ENCODE measurements at regions not wholly inside any gene's neighbourhood (a gene's known extent, or its start where the extent isn't known, plus 50 kb on each side); places are given as distances from the start of the nearest gene placed in this dataset.

DNA sequence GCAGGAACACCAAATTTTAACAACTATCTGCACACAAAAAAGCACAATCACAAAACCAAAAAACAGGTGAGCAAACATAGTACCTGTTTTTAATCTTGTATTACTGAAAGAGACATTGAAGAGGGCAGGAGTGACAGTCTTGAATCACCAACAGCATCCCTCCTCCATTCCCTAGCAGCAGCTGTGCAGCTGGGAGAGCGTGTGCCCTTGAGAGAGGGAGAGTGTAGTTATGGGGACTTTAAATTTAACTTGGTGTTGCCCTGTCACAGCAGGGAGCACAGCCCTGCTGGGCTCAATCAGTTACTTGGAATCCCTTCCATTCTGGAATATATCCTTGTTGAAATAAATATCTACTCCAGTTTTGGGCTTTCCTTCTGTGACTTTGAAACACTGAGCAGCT lies 1938.7 kb upstream of the NUDT12 start:
- H3K79me2 ChIP-seq (ENCODE audit: insufficient read depth, low read length), result no peaks in the 10 kb centered on the region
- no peak for TF ChIP-seq SRF (IDR thresholded peaks at IDR 0.05; ENCODE audit: low read depth)
- TF ChIP-seq, protein P1, sequence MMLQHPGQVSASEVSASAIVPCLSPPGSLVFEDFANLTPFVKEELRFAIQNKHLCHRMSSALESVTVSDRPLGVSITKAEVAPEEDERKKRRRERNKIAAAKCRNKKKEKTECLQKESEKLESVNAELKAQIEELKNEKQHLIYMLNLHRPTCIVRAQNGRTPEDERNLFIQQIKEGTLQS (IDR thresholded peaks at IDR 0.05), result no peak
- TF ChIP-seq, protein P2, sequence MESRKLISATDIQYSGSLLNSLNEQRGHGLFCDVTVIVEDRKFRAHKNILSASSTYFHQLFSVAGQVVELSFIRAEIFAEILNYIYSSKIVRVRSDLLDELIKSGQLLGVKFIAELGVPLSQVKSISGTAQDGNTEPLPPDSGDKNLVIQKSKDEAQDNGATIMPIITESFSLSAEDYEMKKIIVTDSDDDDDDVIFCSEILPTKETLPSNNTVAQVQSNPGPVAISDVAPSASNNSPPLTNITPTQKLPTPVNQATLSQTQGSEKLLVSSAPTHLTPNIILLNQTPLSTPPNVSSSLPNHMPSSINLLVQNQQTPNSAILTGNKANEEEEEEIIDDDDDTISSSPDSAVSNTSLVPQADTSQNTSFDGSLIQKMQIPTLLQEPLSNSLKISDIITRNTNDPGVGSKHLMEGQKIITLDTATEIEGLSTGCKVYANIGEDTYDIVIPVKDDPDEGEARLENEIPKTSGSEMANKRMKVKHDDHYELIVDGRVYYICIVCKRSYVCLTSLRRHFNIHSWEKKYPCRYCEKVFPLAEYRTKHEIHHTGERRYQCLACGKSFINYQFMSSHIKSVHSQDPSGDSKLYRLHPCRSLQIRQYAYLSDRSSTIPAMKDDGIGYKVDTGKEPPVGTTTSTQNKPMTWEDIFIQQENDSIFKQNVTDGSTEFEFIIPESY (IDR thresholded peaks at IDR 0.05; ENCODE audit: extremely low read depth, insufficient replicate concordance, low read length), result no peak
- TF ChIP-seq RAD21 (IDR thresholded peaks at IDR 0.05; ENCODE audit: low read depth), result no peak
- TF ChIP-seq REST (IDR thresholded peaks at IDR 0.05; ENCODE audit: low read depth), result no peak
- no peak for TF ChIP-seq SP1 (IDR thresholded peaks at IDR 0.05; ENCODE audit: low read depth)
- no peak for TF ChIP-seq EZH2phosphoT487 (IDR thresholded peaks at IDR 0.05; ENCODE audit: borderline replicate concordance)
- no peak for TF ChIP-seq FOSL1 (IDR thresholded peaks at IDR 0.05; ENCODE audit: low read depth)
- TF ChIP-seq POLR2AphosphoS5 (IDR thresholded peaks at IDR 0.05; ENCODE audit: low read depth, low read length), result no peak
- H2AFZ ChIP-seq (ENCODE audit: low read depth, low read length, poor library complexity, severe bottlenecking), result no peak overlapping the region
- H3K27me3 ChIP-seq (ENCODE audit: insufficient read depth, low read length), result no peaks in the 10 kb centered on the region
- ChIA-PET POLR2A (no interaction called here), RAD21 (ENCODE audit: low non-redundant PET in 1 of 2, low total read pairs in 2 of 2, uncharacterized antibody in 2 of 2, unreplicated experiment in 2 of 2) (no interaction called here), CTCF (no interaction called here)
- no peak overlapping the region for H3K27ac ChIP-seq (ENCODE audit: low read depth, low read length)
- no peak overlapping the region for H3K4me3 ChIP-seq (replicated peaks in 1 of 2; ENCODE audit: low read depth in 1 of 2, low read length in 2 of 2)
- H3K9me3 ChIP-seq (ENCODE audit: control insufficient read depth in 1 of 2, insufficient read depth in 1 of 2, low read depth in 1 of 2, low read length in 2 of 2), result no peaks in the 10 kb centered on the region
- ATAC-seq (no peak), DNase-seq (ENCODE audit: low read depth, low spot score) (no peak)
- H4K20me1 ChIP-seq (ENCODE audit: insufficient read depth), result no peaks in the 10 kb centered on the region
- no TSS peak for BruUV-seq (replicated peaks)
- H3K9ac ChIP-seq (ENCODE audit: low read length), result no peak overlapping the region
- intact Hi-C loops (cut with micrococcal nuclease), result loop anchor here (10.0 kb wide), 1 partner anchor 623 kb away; no protein-coding TSS in a partner anchor
- no peaks in the 10 kb centered on the region for H3K36me3 ChIP-seq (ENCODE audit: control insufficient read depth in 1 of 2, insufficient read depth in 2 of 2, low read length in 2 of 2)
- H3K4me1 ChIP-seq (ENCODE audit: control insufficient read depth in 1 of 2, insufficient read depth in 2 of 2, low read length in 2 of 2), result no peaks in the 10 kb centered on the region
- no peak overlapping the region for H3K4me2 ChIP-seq (ENCODE audit: low read length)
- 0 out of 2 replicates have a peak, but pooled peaks cover 4% of the 10 kb centered on the region for H3K9me2 ChIP-seq (ENCODE audit: insufficient read depth)

Measured in HCT116 (cell line).